ENCODE measurements at regions not wholly inside any gene's neighbourhood (a gene's known extent, or its start where the extent isn't known, plus 50 kb on each side); places are given as distances from the start of the nearest gene placed in this dataset.

DNA sequence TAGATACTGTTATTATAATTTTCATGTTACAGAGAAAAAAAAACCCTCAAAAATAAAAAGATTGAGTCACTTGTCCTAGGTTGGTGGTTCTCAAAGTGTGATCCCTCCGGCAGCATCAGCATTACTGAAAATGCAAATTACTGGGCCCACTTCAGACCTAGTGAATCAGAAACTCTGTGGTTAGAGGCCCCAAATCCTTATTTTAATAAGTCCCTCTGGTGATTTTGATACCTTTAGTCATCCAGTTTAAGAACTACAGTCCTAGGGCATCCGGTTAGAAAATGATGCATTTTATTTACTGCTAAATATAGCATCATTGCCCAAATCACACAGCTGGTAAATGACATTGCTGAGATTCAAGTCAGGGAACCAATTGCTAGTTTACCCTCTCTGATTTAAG is 203.7 kb upstream of the RUNX1 start (continued):
- no peak for TF ChIP-seq POU6F1 (CRISPR knock-in tag; IDR thresholded peaks at IDR 0.05; ENCODE audit: borderline replicate concordance, low read depth)
- TF ChIP-seq RARB (CRISPR knock-in tag; IDR thresholded peaks at IDR 0.05): no peak

DNA sequence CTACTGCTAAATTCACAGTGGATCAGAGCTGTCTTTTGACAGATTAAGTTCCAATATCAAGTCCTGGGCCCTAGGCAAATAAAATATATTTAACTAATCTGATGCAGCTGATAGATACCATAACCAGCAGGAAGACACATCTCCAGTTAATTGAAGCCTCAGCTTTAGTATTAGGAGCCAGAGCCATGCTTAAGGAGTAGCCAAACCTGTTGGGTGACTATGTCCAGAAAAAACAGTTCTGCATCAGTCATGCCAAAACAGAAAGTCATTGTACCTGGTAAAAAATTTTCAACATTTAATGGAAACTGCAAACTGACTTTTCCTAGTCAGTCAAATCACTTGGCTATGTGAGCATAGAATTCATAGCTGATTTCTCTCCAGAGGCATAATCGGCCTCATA is 200.5 kb upstream of the RUNX1 start:
- TF ChIP-seq OSR1 (CRISPR knock-in tag; IDR thresholded peaks at IDR 0.05) (no peak), ZFP30 (CRISPR knock-in tag; IDR thresholded peaks at IDR 0.05) (no peak), GLIS3 (CRISPR knock-in tag; IDR thresholded peaks at IDR 0.05) (no peak), TOX (CRISPR knock-in tag; IDR thresholded peaks at IDR 0.05; ENCODE audit: borderline replicate concordance) (no peak), CSDC2 (CRISPR knock-in tag; IDR thresholded peaks at IDR 0.05) (no peak), PPARA (CRISPR knock-in tag; IDR thresholded peaks at IDR 0.05; ENCODE audit: borderline replicate concordance) (no peak), RARB (CRISPR knock-in tag; IDR thresholded peaks at IDR 0.05) (no peak)
- no peak for ATAC-seq

GRCh38 chr21:35245879-35246278 is 196.8 kb upstream of the RUNX1 start:
- TF ChIP-seq ISL1 (CRISPR knock-in tag; IDR thresholded peaks at IDR 0.05) (no peak), SNAI2 (CRISPR knock-in tag; IDR thresholded peaks at IDR 0.05) (no peak), ZC3H10 (CRISPR knock-in tag; IDR thresholded peaks at IDR 0.05) (no peak), ZNF70 (CRISPR knock-in tag; IDR thresholded peaks at IDR 0.05) (no peak), TOX (CRISPR knock-in tag; IDR thresholded peaks at IDR 0.05; ENCODE audit: borderline replicate concordance) (no peak), GLIS3 (CRISPR knock-in tag; IDR thresholded peaks at IDR 0.05) (no peak), ZFP30 (CRISPR knock-in tag; IDR thresholded peaks at IDR 0.05) (no peak), ESRRG (CRISPR knock-in tag; IDR thresholded peaks at IDR 0.05) (no peak), TCF4 (CRISPR knock-in tag; IDR thresholded peaks at IDR 0.05; ENCODE audit: borderline replicate concordance) (no peak), ARNTL (CRISPR knock-in tag; IDR thresholded peaks at IDR 0.05; ENCODE audit: borderline replicate concordance, low read depth) (no peak), PPARA (CRISPR knock-in tag; IDR thresholded peaks at IDR 0.05; ENCODE audit: borderline replicate concordance) (no peak), ZFP3 (CRISPR knock-in tag; IDR thresholded peaks at IDR 0.05) (no peak), BACH2 (CRISPR knock-in tag; IDR thresholded peaks at IDR 0.05; ENCODE audit: borderline replicate concordance) (no peak), OSR1 (CRISPR knock-in tag; IDR thresholded peaks at IDR 0.05) (no peak), RARB (CRISPR knock-in tag; IDR thresholded peaks at IDR 0.05) (no peak), CSDC2 (CRISPR knock-in tag; IDR thresholded peaks at IDR 0.05) (no peak), ZNF8 (CRISPR knock-in tag; IDR thresholded peaks at IDR 0.05) (no peak), ZNF565 (CRISPR knock-in tag; conservative IDR thresholded peaks at IDR 0.05; ENCODE audit: low read depth) (no peak)
- TF ChIP-seq, protein P1, sequence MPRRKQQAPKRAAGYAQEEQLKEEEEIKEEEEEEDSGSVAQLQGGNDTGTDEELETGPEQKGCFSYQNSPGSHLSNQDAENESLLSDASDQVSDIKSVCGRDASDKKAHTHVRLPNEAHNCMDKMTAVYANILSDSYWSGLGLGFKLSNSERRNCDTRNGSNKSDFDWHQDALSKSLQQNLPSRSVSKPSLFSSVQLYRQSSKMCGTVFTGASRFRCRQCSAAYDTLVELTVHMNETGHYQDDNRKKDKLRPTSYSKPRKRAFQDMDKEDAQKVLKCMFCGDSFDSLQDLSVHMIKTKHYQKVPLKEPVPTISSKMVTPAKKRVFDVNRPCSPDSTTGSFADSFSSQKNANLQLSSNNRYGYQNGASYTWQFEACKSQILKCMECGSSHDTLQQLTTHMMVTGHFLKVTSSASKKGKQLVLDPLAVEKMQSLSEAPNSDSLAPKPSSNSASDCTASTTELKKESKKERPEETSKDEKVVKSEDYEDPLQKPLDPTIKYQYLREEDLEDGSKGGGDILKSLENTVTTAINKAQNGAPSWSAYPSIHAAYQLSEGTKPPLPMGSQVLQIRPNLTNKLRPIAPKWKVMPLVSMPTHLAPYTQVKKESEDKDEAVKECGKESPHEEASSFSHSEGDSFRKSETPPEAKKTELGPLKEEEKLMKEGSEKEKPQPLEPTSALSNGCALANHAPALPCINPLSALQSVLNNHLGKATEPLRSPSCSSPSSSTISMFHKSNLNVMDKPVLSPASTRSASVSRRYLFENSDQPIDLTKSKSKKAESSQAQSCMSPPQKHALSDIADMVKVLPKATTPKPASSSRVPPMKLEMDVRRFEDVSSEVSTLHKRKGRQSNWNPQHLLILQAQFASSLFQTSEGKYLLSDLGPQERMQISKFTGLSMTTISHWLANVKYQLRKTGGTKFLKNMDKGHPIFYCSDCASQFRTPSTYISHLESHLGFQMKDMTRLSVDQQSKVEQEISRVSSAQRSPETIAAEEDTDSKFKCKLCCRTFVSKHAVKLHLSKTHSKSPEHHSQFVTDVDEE (CRISPR knock-in tag; IDR thresholded peaks at IDR 0.05): no peak
- TF ChIP-seq, protein P2, sequence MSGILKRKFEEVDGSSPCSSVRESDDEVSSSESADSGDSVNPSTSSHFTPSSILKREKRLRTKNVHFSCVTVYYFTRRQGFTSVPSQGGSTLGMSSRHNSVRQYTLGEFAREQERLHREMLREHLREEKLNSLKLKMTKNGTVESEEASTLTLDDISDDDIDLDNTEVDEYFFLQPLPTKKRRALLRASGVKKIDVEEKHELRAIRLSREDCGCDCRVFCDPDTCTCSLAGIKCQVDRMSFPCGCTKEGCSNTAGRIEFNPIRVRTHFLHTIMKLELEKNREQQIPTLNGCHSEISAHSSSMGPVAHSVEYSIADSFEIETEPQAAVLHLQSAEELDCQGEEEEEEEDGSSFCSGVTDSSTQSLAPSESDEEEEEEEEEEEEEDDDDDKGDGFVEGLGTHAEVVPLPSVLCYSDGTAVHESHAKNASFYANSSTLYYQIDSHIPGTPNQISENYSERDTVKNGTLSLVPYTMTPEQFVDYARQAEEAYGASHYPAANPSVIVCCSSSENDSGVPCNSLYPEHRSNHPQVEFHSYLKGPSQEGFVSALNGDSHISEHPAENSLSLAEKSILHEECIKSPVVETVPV (CRISPR knock-in tag; IDR thresholded peaks at IDR 0.05): no peak
- no peak for ATAC-seq

DNA sequence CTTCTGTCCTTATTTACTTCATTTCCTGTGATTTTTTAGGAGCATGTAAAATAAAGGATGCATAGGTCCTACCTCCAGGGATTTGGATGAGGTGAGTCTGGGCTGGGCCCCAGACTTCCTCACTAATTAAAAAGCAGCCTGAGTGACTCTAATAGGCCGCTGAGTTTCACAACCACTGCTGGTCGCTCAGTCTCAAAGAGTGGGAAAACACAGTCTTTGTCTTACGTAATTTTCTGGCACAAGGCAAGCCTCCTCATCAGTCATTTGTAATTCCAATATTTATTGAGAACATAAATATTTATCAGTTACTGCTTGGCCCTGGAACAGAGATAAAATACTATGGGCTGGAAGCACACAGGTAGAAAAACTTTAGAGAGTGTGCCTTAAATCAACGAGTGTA is 195.4 kb upstream of the RUNX1 start:
- no peak for ATAC-seq
- TF ChIP-seq ZFP30 (CRISPR knock-in tag; IDR thresholded peaks at IDR 0.05) (no peak), PPARA (CRISPR knock-in tag; IDR thresholded peaks at IDR 0.05; ENCODE audit: borderline replicate concordance) (no peak), ZNF565 (CRISPR knock-in tag; conservative IDR thresholded peaks at IDR 0.05; ENCODE audit: low read depth) (no peak), BACH2 (CRISPR knock-in tag; IDR thresholded peaks at IDR 0.05; ENCODE audit: borderline replicate concordance) (no peak), OSR1 (CRISPR knock-in tag; IDR thresholded peaks at IDR 0.05) (no peak), POU6F1 (CRISPR knock-in tag; IDR thresholded peaks at IDR 0.05; ENCODE audit: borderline replicate concordance, low read depth) (no peak), ARNTL (CRISPR knock-in tag; IDR thresholded peaks at IDR 0.05; ENCODE audit: borderline replicate concordance, low read depth) (no peak), GLIS3 (CRISPR knock-in tag; IDR thresholded peaks at IDR 0.05) (no peak), ISL1 (CRISPR knock-in tag; IDR thresholded peaks at IDR 0.05) (no peak), RARB (CRISPR knock-in tag; IDR thresholded peaks at IDR 0.05) (no peak), ZC3H10 (CRISPR knock-in tag; IDR thresholded peaks at IDR 0.05) (no peak), SNAI2 (CRISPR knock-in tag; IDR thresholded peaks at IDR 0.05) (no peak), TCF4 (CRISPR knock-in tag; IDR thresholded peaks at IDR 0.05; ENCODE audit: borderline replicate concordance) (no peak), ZFP3 (CRISPR knock-in tag; IDR thresholded peaks at IDR 0.05) (no peak)
- TF ChIP-seq, protein P2 (CRISPR knock-in tag; IDR thresholded peaks at IDR 0.05): no peak
- TF ChIP-seq, protein P1 (CRISPR knock-in tag; IDR thresholded peaks at IDR 0.05): no peak

All from SK-N-SH treated with all-trans-retinoic acid at 6 μM for 48 hours (cell line).